Right kidney (tissue), 1 donor: ENCODE measurements at regions not wholly inside any gene's neighbourhood (a gene's known extent, or its start where the extent isn't known, plus 50 kb on each side); places are given as distances from the start of the nearest gene placed in this dataset.

ENCODE experiments used
- DNase-seq: peaks from one replicate; pipeline ENCODE4 v3.0.0-alpha.2; 2016

DNA sequence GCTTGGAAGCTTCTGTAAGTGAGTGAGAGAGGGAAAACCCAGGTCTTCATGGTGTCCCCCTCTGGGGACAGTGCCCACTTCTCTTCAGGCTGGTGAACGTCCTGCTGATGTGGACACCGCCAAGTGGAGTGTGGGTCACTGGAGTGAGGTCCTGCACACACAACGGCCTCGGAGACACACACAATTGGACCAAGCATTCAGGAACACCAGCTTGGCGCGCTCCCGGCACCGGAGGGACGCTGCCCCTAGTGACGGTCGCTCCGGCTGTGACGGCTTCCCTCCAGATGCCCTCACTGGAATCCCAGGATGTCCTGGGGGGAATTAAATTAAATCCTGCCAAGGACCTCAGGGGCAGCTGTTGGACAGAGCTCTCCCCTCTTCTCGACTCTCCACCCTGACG lies 123.1 kb downstream of the ZNF664 start:
- no peak for DNase-seq

DNA sequence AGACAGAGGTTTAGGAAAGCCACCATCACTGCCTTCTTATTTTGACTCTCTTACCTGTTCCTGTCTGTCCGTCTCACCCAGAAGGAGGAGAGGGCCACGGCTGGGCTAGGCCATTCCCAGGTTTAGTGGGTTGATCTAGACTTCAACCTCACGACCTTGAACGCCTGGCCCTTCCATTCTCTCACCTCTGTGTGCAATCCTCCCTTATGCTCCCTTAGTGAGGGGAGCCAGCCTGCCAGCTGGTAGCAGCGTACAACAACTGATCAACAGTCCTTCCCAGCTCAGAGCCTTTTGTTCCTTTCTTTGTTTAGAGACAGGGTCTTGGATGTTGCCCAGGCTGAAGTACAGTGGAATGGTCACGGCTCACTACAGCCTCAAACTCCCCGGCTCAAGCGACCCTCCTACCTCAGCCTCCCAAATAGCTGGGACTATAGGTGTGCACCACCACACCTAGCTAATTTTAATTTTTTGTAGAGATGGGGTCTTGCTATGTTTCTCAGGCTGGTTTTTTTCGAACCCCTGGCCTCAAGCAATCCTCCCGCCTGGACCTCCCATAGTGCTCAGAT lies 123.9 kb downstream of the ZNF664 start:
- no peak for DNase-seq

DNA sequence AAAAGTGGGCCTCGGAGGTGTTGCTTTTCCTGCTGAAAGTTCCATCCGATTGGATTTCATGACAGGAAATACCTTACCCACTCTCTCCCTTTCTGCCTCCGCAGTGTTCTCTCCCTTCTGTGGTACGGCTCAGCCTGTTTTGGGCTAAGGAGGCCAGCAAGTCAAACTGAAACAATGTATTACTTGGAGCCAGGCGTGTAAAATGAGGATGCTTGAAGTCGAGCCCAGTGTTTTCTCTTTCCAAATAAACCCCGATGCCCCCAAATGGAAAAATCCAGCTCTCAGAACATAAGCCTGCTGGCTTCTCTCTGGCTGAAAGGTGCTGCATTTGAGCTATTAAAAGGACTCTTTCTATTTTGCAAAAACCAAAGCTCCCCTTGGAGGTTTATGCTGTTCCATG lies 124.7 kb downstream of the ZNF664 start:
- no peak for DNase-seq

DNA sequence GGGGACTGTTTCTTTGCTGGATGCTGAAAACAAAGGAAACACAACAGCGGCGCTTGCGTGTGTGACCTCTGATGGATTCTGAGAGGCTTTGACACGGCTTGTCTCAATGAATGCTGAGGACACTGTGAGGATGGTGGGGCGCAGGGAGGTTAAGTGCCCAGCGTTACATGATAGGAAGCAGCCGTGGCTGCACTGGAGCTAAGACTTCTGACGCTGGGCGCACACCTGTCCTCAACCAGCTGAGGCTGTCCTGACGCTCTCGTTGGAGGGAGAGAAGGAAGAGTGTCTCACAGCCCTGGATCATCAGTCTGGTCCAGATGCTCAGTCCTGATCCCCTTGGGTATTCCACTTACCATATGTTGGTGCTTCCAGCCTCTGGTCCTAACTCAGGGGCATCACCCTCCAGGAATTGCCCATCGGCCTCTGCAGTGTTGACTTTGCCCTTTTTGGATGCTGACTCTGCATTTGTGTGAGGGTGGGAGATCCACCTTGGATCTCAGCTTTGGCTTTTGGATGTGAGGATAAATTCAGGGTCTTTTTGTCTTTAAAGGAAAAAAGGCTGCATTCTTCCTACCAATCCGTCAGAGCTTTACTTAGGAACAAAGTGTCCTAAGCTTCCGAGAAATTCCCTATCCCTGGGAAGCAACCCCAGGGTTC lies 125.2 kb downstream of the ZNF664 start:
- DNase-seq: no peak

DNA sequence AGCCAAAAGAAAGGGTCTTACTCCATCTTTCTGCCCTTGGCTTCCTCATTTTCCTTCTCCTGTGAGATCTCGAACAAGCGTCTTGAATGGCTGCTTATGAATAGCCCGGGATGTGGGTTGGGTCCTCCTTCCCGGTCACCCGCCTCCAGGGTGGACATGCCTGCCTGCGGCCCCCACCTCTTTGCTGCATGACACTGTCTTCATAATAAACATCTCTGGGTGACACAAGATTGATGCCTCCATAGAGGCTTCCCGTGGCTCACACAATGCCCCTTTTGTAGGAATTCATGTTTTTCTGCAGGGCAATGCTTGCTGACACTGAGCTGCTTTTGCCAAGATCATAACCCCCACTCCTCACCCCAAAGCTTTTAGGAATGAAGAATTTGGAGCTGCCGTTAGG lies 125.9 kb downstream of the ZNF664 start:
- DNase-seq: no peak

DNA sequence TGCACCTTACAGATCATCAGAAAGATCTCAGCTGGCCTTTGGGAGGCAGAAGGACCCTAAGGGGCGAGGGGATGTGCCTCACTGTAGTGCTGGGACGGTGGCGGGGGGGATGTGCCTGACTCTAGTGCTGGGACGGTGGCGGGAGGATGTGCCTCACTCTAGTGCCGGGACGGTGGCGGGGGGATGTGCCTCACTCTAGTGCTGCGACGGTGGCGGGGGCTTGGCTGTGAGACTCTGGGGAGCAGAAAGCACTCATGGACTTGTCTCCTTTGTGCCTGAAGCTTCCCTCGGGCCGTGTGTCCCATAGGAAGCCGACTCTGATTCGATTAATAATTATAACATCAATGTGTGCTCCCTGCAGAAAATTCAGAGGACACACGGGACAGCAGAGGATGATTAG lies 126.6 kb downstream of the ZNF664 start:
- no peak for DNase-seq

DNA sequence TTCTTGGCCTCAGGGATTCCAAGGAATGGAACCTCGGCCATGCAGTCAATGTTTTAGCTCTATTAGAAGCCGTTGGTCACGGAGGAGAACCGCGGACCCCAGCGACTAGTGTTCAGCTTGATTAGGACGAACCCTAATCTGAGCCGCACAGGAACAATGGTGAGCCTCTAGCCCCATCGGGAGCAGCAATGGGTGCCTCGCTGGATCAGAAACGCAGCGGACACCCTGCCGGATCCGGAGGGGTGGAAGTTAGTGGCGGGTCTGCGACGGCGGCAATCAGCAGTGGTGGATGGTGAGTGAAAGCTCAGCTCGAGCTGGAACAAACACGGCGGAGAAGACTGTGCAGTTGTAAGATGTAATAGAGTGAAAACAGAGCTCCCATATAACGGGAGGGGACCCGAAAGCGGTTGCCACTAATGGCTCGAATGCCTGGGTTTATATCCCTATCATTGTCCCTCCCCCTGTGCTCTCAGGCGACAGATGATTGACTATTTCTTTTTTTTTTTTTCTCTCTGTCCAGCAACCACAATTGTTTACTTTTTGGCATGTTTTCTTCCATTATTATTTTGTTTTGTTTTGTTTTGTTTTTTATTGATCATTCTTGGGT lies 127.7 kb downstream of the ZNF664 start:
- no peak for DNase-seq

DNA sequence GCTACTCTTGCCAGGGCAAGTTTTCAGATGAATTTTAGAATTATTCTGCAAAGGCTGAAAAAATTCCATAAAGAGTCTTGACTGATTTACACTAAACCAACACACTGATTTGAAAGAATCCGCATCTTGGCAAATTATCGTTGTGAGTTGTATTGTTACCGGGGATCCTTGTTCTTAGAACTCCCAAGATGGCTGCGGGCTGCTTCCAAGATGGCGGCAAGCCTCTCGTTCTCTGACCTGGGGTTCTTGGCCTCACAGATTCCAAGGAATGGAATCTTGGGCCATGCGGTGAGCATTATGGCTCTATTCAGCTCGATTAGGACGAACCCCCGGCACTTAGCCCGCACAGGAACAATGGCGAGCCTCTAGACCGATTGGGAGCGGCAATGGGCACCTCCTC lies 132.5 kb downstream of the ZNF664 start:
- DNase-seq: no peak

DNA sequence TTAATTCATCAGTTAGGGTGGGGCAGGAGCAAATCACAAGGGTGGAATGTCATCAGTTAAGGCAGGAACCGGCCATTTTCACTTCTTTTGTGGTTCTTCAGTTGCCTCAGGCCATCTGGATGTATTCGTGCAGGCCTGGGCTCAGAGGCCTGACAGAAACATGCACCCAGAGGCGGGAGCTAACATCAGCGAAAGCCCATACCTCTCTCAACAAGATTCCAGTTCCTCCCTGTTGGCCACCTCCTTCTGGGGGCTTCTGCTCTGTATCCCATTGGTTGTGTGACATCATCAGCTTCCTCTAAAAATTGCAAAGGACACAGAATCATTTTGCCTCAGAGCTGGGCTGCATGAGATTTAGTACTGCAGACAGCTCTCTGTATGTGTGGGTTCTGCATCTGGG lies 134.3 kb downstream of the ZNF664 start:
- DNase-seq: no peak

DNA sequence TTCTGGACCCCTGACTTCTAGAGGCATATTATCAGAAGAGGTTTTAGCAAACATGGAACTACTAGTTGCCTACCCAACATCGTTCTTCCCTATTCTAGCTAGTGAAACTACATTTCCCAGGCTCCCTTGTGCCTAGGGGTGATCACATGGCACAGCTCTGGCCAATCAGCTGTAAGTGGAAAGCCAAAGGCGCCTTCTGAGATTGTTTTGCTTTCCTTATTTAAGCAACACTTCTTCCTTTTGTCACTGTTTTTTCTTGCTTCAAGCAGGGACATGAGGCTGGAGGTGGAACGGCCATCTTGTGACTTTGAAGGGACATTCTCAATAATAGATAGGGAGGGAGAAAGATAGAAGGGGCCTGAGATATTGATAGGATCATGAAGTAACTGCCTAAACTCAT lies 136.7 kb downstream of the ZNF664 start:
- no peak for DNase-seq

DNA sequence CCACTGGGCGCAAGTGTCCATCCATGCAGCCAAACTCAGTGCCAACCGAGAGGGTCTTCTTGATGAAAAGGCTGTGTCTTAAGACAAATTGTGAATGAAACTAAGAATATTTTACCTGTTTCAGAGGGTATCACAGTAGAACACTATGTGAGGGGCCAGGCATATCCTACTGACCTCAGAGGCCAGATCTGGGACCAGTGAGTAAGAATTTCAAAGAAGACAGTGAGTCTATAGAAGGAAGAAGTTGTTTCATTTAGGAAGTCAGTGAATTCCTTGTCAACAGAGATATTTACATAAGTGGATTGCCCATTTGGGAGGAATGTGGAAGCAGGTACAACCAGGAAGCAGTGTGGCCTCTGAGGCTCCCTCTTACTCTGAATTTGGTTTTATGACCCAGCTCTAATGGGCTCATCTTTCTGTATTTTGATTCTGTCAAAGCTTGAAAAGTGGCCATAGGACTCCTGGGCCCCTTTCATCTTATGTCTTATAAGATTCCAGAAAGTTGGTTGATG lies 137.4 kb downstream of the ZNF664 start:
- DNase-seq: no peak

DNA sequence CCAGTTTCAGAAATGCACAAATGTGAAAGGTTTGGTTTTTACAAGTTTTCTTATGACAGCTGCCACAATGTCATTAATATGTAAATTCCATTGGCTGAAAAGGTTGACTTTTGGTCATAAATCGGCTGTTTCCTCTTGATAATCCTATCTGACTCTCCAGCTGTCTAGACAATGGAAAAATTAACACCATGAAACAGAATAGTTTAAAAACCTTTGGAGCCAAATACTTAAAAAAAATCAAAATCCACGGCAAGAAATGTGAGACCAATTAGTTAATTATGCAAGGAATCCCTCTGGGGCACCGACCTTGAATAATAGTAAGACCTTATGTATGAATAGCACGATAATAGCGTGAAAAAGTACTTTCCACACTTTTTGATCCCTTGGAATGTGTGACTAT lies 138.0 kb downstream of the ZNF664 start:
- DNase-seq: no peak

DNA sequence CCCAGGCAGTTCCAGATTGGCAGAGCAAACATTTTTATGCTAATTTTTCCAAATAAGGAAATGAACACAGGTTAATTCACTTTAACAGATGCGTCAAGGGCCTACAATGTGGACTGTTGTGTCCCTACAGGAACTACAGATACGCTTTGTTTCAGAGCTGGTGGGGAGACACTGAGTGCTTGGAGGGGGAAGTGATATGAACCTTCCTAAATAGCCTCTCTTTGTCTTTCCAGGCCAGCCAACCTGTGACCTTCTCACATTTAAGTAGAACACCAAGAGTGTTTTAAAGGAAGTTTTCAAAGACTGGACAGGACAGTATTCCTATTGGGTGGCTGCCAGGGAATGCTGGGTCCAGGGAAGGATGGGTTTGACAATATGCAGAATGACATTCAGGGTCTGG lies 141.3 kb downstream of the ZNF664 start:
- DNase-seq: no peak

DNA sequence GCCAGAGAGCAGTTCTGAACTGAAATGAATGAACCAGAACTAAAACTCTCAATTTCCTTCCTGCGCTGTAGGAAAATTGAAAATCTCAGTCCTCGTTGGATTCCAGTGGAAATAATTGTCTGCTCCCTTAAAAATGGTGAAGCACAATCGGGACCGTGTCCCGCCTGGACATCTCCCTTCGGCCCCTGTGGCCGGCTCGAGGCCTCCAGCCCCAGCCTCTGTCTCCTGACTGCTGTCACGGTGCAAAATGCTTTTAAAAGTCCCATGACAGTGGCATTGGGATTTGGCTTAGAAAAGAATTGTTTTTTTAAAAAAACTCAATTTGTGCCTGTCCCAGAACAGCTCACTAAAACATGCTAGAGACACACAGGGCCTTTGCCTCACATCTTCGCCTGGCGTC lies 142.5 kb downstream of the ZNF664 start:
- DNase-seq: no peak

DNA sequence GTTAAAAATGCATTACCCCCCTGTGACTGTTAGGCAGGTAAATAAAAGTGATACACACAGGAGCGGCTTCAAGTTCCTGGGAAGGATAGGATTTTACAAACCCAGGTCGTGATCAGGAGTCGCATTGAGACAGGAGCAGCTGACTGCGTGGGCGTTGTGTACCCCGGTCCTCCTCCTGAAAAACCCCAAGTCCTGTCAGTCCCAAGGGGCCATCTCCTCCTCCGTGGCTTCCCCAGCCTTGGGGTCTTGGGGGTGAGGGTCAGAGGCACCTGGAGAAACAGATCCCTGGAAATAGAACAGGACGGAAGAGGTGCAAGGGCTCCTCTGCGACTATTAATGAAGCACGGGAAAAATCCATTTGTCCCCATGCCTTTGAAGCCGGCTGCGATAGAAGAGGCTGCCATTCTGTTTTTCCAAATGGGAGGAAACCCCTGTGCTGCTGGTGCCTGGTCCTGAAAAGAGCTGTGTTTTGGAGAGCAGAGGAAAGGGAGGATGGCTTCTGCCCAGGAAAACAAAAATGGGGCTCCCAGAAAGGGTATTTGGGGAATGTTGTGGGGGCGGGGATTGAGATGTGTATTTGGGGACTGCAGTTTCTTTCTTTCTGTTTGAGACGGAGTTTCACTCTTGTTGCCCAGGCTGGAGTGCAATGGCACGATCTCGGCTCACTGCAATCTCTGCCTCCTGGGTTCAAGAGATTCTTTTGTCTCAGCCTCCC lies 143.1 kb downstream of the ZNF664 start:
- DNase-seq: no peak

DNA sequence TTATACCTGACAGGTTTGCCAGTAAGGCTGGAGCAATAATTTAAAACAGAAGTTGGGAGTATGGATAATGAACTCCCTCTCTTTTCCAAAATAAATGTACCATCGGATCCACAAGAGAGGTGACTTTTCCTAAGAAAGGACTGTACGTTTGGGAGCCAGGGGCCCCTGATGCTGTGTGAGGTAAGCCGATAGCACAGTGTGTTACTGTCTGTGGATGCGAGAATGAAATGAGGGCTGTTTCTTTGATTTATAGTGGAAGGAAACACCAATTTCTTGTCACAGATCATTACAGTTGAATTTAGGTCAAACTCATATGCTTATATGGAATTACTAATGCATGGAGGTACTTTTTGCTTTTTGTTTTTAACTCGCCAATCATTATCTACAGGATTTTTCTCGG lies 147.7 kb downstream of the ZNF664 start:
- DNase-seq: no peak

DNA sequence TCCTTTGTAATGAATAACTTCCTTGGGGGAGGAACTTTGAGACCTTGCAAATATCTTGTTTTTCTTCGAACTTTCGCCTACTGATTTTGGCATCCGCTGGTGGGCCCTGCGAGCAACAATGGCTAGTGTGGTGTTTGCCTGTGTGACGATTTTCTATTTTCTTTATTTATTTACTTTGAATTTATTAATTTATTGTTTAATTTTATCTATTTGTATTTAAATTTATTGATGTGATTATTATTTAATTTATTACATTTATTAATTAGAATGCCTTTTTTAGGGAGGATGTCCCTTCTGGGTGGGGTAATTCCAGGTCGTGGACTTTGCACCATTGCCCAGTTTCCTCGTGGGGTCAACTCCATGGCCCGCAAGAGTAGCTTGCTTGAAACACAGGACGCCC lies 149.7 kb downstream of the ZNF664 start:
- DNase-seq: no peak

DNA sequence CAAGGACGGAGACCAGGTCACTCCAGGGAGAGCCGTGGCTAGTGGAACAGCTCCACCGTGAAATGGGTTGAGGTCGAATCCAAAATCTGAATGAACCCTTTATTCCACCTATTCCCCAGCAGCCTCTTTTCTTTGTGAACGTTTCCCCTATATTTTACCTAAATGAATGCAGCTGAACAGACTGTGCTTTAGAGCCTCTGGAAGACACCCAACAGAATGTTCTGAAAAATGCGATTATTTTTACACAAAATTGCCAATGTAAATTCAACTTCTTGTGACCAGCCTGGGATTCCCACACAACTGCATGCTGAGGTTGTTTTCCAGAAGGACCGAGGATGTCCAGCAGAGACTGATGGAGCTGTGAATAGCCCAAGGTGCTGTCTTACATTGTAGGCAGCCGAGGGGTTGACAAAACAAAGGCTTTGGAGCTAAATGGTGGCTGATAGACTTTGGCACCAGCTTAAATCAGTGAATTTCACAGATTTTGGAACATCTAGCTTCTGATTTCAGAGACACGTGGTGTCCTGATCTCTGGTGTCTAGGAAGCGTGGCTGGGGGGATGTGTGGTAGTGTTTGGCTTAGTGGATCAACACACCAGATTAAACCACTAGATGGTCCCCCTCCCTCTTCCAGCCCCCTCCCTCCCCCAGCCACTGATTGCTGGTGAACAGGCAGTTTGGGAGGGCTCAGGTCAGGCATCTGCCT lies 150.4 kb downstream of the ZNF664 start:
- no peak for DNase-seq

DNA sequence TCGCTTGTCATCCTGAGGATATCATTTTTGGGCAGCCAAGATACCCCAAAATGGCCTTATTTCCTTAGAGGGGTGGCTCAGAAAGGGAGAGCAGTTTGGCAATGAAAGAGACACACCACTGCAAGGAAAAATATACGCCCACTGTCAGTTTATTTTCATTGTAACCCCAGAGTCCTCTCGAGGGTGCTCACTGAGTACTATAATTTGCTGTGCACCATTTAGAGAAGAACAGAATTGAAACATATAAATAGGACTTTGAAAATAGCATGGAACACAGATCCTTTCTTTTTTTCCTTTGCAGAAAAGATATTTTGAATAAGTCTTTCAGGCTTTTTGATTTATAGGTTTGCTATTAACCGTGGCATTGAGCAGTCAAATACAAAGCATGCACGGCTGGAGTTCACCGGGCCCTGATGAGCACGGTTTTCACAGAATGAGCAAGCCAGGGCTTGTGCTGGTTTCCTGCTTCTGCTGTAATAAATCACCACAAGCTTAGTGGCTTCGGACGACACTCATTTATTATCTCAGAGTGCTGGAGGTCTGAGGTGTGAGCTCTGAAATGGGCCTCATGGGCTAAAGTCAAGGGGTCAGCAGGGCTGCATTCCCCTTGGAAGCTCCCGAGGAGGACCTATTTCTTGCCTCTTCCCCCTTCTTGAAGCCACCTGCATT lies 152.3 kb downstream of the ZNF664 start:
- DNase-seq: no peak

DNA sequence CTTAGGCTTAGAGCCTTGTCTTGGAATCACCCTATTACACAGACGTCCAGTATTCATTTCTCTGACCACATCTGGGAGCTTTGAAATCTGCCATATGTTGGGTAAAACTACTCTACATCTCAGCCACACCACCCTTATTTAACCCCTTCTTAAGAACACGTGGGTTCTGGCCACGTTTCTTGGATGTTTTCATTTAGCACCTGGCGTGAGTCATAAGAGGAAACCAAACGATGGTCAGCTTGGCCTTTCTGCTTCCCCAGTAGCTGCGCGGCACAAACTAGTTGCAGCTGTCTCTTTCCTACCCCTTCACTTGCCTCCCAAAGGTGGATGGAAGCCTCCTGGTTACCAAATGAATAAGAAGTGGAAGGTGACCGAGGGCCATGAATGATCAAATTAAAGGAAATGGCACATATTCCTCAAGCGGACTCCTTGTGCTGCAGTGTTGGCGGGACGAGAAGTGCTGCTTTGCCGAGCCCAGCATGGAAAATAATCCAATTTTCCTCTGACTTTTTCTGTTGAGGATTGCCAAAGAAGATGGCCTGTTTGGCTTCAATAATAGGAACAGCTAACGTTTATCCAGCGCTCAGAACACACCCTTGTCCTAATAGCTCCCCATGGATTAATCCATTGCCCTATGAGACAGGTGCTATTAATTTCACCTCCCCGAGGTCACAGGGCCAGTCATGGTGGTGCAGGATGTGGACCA lies 154.1 kb downstream of the ZNF664 start:
- DNase-seq: no peak

DNA sequence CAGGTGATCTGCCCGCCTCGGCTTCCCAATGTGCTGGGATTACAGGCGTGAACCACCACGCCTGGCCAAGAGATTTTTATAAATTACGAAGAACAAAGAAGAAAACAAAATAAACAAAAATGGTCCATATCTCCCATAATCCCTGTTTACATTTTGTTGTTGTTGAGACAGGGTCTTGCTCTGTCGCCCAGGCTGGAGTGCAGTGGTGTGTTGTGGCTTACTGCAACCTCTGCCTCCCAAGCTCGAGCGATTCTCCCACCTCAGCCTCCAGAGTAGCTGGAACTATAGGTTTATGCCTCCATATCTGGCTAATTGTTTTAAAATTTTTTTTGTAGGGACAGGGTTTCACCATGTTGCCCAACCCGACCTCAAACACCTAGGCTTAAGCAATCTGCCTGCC lies 156.1 kb downstream of the ZNF664 start:
- DNase-seq: no peak
